ENCODE measurements at regions not wholly inside any gene's neighbourhood (a gene's known extent, or its start where the extent isn't known, plus 50 kb on each side); places are given as distances from the start of the nearest gene placed in this dataset.
"Not testable (repeated sequence)": the region's sequence is repeated elsewhere in the genome, so short reads cannot be mapped to it uniquely, and the experiment has no call there.

GRCh38 chr12:92272061-92272964, 126.7 kb upstream of the BTG1 start:
- DNase-seq (ENCODE audit: low spot score), result no peak

GRCh38 chr12:92271341-92271740, 125.7 kb upstream of the BTG1 start:
- DNase-seq (ENCODE audit: low spot score), result no peak

DNA sequence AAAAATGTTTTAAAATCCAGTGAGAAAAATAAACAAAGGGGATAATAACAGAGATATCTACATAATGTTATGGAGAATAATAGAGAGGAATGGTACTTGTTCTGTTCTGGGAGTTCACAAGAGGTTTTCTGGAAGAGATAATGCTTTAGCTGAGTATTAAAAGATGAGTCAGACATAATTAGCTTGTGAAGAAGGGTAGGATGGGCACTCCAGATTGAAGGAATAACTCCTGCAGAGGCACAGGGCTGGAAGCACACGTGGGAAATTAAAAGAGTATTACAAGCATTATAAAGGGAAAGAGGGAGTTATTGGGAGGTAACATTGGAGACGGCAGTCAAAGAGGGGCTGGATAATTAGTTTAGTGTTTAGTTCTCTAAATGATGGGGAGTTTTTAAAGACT, 124.9 kb upstream of the BTG1 start:
- no peak for DNase-seq (ENCODE audit: low spot score)

DNA sequence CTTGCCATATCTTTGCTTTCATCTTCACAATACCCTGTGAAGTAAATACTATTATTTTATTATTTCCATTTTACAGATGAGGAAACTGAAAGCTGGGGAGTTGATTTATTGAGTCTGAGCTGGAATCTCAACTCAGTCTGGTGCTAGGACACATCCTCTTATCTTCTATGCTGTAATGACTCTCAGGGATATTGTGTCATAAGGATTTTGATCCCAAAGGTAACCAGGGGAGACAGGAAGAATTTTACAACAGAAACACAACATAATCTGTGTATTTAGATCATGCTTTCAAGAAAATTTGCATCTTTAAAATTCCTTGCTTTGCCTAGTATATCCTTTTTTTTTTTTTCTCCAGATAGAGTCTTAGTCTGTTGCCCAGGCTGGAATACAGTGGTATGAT, 123.3 kb upstream of the BTG1 start:
- DNase-seq (ENCODE audit: low spot score), result no peak

- DNase-seq (ENCODE audit: low spot score), result no peak
These were observed 116.0 kb upstream of the BTG1 start for GRCh38 chr12:92261692-92262091.

GRCh38 chr12:92261071-92261470, 115.4 kb upstream of the BTG1 start:
- DNase-seq (ENCODE audit: low spot score), result no peak

DNA sequence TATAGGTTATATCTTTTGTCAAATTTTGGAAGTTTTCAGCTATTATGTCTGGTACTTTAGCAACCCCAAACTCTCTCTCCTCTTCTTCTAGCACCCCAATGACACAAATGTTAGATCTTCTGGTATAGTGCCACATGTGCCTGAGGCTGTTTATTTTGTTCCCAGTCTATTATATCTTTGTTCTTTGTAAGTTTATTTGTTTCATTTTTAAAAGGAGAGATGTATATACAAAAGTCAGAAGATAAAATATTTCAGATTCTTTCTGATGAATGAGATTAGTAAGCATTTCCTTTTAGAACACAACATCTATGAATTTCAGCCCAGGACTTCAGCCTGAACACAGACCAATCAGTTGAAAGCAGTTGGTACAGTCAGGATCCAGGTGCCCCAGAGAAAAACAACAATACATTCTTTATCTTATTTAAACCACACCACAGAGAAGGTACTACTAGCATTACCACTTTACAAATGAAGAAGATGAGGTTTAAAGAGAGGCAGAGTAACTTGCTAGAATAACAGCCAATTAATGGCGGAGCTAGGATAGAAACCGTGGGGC, 114.1 kb upstream of the BTG1 start:
- no peak for DNase-seq (ENCODE audit: low spot score)

- no peak for DNase-seq (ENCODE audit: low spot score)
These were observed 113.6 kb upstream of the BTG1 start for GRCh38 chr12:92259291-92259690.

DNA sequence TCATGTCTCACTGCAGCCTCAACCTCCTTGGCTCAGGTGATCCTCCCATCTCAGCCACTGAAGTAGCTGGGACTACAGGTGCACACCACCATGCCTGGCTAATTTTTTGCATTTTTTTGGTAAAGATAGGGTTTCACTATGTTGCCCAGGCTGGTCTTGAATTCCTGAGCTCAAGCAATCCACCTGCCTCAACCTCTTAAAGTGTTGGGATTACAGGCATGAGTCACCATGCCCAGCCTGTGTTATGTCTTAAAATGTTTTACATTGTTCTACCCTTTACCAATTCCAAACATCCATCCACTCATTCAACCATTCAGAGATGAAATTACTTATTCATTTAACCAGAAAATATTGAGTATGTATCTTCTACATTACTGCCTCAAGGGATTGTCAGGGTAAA, 111.6 kb upstream of the BTG1 start:
- no peak for DNase-seq (ENCODE audit: low spot score)

- no peak for DNase-seq (ENCODE audit: low spot score)
These were observed 110.1 kb upstream of the BTG1 start for GRCh38 chr12:92255741-92256140.

DNA sequence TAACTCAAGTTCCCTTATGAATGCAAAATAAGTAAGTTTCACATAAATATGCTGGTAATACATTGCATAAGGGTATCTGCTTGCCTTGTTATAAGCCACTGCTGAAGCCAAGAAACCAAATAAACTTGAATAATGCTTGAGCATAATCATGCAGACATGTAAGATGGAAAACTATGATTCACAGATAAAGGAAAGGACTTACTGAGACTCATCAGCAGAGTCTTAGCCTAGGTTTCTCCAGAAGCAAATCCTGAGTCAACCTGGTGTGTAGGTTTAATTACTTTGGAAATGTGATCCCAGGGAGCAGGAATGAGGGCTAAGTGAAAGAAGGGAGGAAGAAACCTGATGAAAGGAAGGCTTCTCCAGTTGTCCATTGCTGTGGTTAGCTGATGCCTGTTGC, 107.7 kb upstream of the BTG1 start:
- DNase-seq (ENCODE audit: low spot score), result no peak

GRCh38 chr12:92248977-92249376, 103.3 kb upstream of the BTG1 start:
- no peak for DNase-seq (ENCODE audit: low spot score)

- peak; percentile 67 for DNase-seq (ENCODE audit: low spot score)
These were observed 98.4 kb upstream of the BTG1 start for GRCh38 chr12:92244036-92244435.

DNA sequence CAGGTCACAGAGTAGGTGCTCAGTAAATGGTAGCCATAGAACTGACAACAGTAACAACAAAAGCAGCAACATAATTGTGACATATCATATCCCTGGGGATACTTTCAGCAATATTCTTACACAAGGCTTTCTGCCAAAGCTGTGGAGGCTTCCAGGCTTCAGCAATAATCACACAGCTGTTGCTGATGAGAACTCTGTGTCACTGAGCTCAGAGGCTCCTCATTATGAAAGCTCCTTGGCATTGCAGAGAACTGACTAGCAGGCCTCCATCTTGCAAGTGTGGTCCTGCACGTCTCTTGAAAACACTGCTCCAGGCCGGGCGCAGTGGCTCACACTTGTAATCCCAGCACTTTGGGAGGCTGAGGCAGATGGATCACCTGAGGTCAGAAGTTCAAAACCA, 97.3 kb upstream of the BTG1 start:
- no peak for DNase-seq (ENCODE audit: low spot score)

DNA sequence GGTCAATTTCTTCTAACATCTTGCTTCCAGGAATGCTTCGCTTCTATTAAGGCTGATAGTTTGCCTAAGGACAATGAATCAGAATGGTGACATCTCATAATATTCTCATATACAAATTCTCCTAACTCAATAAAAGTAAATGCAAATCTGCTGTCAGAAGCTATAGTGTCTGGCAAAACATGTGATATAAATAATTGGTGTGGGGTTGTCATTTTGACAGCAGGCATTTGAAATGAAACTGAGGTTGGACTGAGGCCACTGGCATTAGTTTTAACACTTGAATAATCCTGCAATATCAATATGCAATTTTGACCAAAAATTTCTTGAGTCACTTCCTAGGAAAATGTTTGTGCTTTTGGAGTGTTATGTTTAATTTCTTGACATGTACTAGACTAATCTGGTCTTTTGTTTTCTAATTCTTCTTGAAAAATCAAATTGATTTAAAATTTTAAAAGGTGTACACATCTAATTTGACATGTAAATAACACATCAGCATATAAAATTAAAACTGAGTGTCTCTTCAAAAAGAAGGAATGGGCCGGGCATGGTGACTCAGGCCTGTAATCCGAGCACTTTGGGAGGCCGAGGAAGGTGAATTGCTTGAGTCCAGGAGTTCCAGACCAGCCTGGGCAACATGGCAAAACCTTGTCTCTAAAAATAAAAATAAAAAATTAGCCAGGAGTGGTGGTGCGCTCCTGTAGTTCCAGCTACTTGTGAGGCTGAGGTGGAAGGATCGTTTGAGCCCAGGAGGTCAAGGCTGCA, 92.3 kb upstream of the BTG1 start:
- DNase-seq (ENCODE audit: low spot score), result no peak

DNA sequence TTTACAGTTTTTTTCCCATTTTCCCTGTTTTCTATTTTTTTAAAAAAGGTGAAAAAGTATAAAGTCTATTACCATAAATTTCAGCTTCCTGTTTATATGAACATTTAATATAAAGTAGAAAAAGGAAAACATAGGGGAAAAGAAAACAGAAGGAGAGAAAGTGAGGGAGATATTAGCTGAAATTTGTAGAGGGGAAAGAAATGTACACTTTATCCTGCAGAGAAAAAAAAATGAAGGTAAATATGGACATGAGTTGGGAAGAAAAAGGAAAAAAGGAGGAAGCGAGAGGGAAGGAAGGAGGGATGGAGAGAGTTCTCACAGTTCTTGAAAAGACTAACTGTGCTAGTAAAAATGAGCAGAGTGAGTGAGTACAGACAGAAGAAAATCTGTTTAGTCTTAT, 91.6 kb upstream of the BTG1 start:
- no peak for DNase-seq (ENCODE audit: low spot score)

GRCh38 chr12:92235703-92236472, 90.2 kb upstream of the BTG1 start:
- DNase-seq (ENCODE audit: low spot score), result no peak

DNA sequence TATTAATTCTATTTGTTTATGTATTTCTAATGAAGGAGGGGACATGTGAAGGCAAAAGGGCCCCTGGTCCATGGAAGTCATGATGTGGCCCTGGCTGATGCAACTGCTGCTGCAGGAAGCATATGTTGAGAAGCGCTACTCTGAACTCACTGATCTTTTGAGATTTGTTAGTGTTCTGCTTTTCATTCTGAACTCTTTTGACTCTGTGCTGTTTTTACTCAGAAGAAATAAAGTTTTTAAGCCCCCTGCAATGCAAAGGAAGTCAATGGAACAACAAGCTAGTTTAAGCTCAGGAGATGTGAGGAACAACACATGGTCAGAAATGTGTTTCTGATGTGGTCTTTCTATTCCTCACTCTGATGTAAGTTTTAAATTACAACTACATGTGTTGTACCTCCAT, 88.9 kb upstream of the BTG1 start:
- no peak for DNase-seq (ENCODE audit: low spot score)

GRCh38 chr12:92233346-92234015, 87.8 kb upstream of the BTG1 start:
- no peak for DNase-seq (ENCODE audit: low spot score)

GRCh38 chr12:92232371-92232932, 86.8 kb upstream of the BTG1 start:
- not testable (repeated sequence) for DNase-seq (ENCODE audit: low spot score)

- peak; percentile 48 for DNase-seq (ENCODE audit: low spot score)
These were observed 86.3 kb upstream of the BTG1 start for GRCh38 chr12:92231945-92232344.
